A549 (cell line): ENCODE measurements at regions not wholly inside any gene's neighbourhood (a gene's known extent, or its start where the extent isn't known, plus 50 kb on each side); places are given as distances from the start of the nearest gene placed in this dataset.

Source experiments
- ATAC-seq, 2 experiments: fragments of 200-7000 bp in 1 of 2; fragments of >200 bp in 1 of 2; cut with Nextera tagmentation in 1 of 2; cut with Tn5 transposase in 1 of 2; 3 replicates each; pipeline versions ENCODE4 v1.8.0 to v1.9.1; 2018 to 2020; ENCODE audit warnings: mild to moderate bottlenecking in 1 of 2, moderate library complexity in 1 of 2
- CTCF ChIA-PET: fragments of 300-600 bp; sonication (Branson Sonifier 250); formaldehyde crosslinking; extraction: SDS; loops from one replicate; lab custom pipeline; 2021; ENCODE audit warnings: antibody characterized with exemption, inconsistent platforms; lab: Yijun Ruan, JAX
- POLR2A ChIA-PET: fragments of 350-600 bp; formaldehyde crosslinking; extraction: SDS; loops from one replicate; lab custom pipeline; 2021; ENCODE audit warnings: antibody characterized with exemption, inconsistent platforms; lab: Yijun Ruan, JAX
- DNase-seq, 2 experiments: peaks; one replicate each; pipeline versions ENCODE4 v3.0.0 to v3.0.0-alpha.2; 2011 to 2016; ENCODE audit warnings: low read depth in 1 of 2, low spot score in 1 of 2
- FAIRE-seq: peaks from 2 replicates; lab custom pipeline; 2011; peaks lifted over from hg19 to GRCh38; lab: Jason Lieb, UNC
- H3K27ac ChIP-seq, 2 experiments: fragments of >200 bp; sonication (Bioruptor Twin); formaldehyde crosslinking; 3 replicates each; pipeline ENCODE4 v1.5.1; 2016 to 2017
- H3K4me1 ChIP-seq: fragments of >200 bp; sonication (Bioruptor Twin); formaldehyde crosslinking; 3 replicates; pipeline ENCODE4 v1.6.1; 2016
- H3K4me2 ChIP-seq: fragments of >200 bp; sonication (Bioruptor Twin); formaldehyde crosslinking; 3 replicates; pipeline ENCODE4 v1.6.1; 2016
- H3K4me3 ChIP-seq: fragments of >200 bp; sonication (Bioruptor Twin); formaldehyde crosslinking; 3 replicates; pipeline ENCODE4 v1.5.1; 2016
- H3K9me3 ChIP-seq: fragments of >200 bp; sonication (Bioruptor Twin); formaldehyde crosslinking; 3 replicates; pipeline ENCODE4 v1.6.1; 2016
- BHLHE40 ChIP-seq: IDR thresholded peaks from 2 replicates; pipeline ENCODE4 v1.6.1; 2012; ENCODE audit warnings: low read depth, low read length, inconsistent platforms
- CEBPB ChIP-seq, 2 experiments: fragments of >200 bp in 1 of 2; sonication (Bioruptor Twin) in 1 of 2; formaldehyde crosslinking in 1 of 2; IDR thresholded peaks; 2 replicates each; pipeline ENCODE4 v1.6.1; 2012 to 2016
- EHF ChIP-seq: fragments of 250-450 bp; sonication (Bioruptor Pico); IDR thresholded peaks from 2 replicates; pipeline ENCODE4 v1.5.0; 2020; ENCODE audit warnings: mild to moderate bottlenecking
- EP300 ChIP-seq, 2 experiments: fragments of >200 bp; sonication (Bioruptor Twin); formaldehyde crosslinking; IDR thresholded peaks; 2 replicates in 1 of 2; 3 replicates in 1 of 2; pipeline ENCODE4 v1.6.1; 2016 to 2017
- ESRRA ChIP-seq: fragments of 150-350 bp; IDR thresholded peaks from 2 replicates; pipeline ENCODE4 v1.6.1; 2014; ENCODE audit warnings: mild to moderate bottlenecking, low read length, borderline replicate concordance
- FOXS1 ChIP-seq: fragments of 250-450 bp; sonication (Bioruptor Pico); IDR thresholded peaks from 2 replicates; pipeline ENCODE4 v1.5.0; 2020; ENCODE audit warnings: mild to moderate bottlenecking, moderate library complexity
- HOXA7 ChIP-seq: fragments of 250-450 bp; sonication (Bioruptor Pico); IDR thresholded peaks from 2 replicates; pipeline ENCODE4 v1.5.0; 2020; ENCODE audit warnings: mild to moderate bottlenecking, moderate library complexity
- HOXB13 ChIP-seq: fragments of 250-450 bp; sonication (Bioruptor Pico); IDR thresholded peaks from 2 replicates; pipeline ENCODE4 v1.5.0; 2020; ENCODE audit warnings: low read depth, mild to moderate bottlenecking, moderate library complexity
- JUN ChIP-seq, 2 experiments: fragments of >200 bp; sonication (Bioruptor Twin); formaldehyde crosslinking; IDR thresholded peaks; 2 replicates in 1 of 2; 3 replicates in 1 of 2; pipeline ENCODE4 v1.6.1; 2016 to 2017
- JUNB ChIP-seq: fragments of >200 bp; sonication (Bioruptor Twin); formaldehyde crosslinking; IDR thresholded peaks from 2 replicates; pipeline ENCODE4 v1.6.1; 2016
- KDM1A ChIP-seq: fragments of 200-600 bp; sonication (generic); IDR thresholded peaks from 2 replicates; pipeline ENCODE4 v1.6.1; 2016; ENCODE audit warnings: low read depth, mild to moderate bottlenecking
- NR3C1 ChIP-seq: fragments of >200 bp; sonication (Bioruptor Twin); formaldehyde crosslinking; IDR thresholded peaks from 3 replicates; pipeline ENCODE4 v1.6.1; 2017
- RCOR1 ChIP-seq: fragments of 150-350 bp; IDR thresholded peaks from 2 replicates; pipeline ENCODE4 v1.6.1; 2014; ENCODE audit warnings: antibody characterized with exemption, low read length, low read depth
- RFX5 ChIP-seq: fragments of 450-650 bp; IDR thresholded peaks from 2 replicates; pipeline ENCODE4 v1.7.1; 2014; ENCODE audit warnings: antibody characterized with exemption, mild to moderate bottlenecking, moderate library complexity
- RNF2 ChIP-seq: fragments of 200-600 bp; sonication (generic); IDR thresholded peaks from 2 replicates; pipeline ENCODE4 v1.6.1; 2016; ENCODE audit warnings: low read depth, mild to moderate bottlenecking, antibody characterized with exemption, moderate library complexity, borderline replicate concordance
- ZC3H11A ChIP-seq: fragments of 450-650 bp; IDR thresholded peaks from 2 replicates; pipeline ENCODE4 v1.6.1; 2014; ENCODE audit warnings: antibody characterized with exemption, mild to moderate bottlenecking
- ZNF302 ChIP-seq: fragments of 250-450 bp; sonication (Bioruptor Pico); IDR thresholded peaks from 2 replicates; pipeline ENCODE4 v1.9.0; 2021; ENCODE audit warnings: inconsistent platforms, mild to moderate bottlenecking, moderate library complexity
- whole genome bisulfite sequencing: methylation state at CpG from one replicate; pipeline ENCODE4 v1.1.6; 2017; ENCODE audit errors: missing lambda C conversion rate; 5-methylcytosine and 5-hydroxymethylcytosine counted together
- TF ChIP-seq, protein P1 (sequence below): IDR thresholded peaks from 2 replicates; pipeline ENCODE4 v1.6.1; 2012
- TF ChIP-seq, protein P2 (sequence below): fragments of 250-450 bp; sonication (Bioruptor Pico); IDR thresholded peaks from 2 replicates; pipeline ENCODE4 v1.5.0; 2021; ENCODE audit warnings: mild to moderate bottlenecking, moderate library complexity, borderline replicate concordance
- TF ChIP-seq, protein P3 (sequence below): fragments of >200 bp; sonication (Bioruptor Twin); formaldehyde crosslinking; IDR thresholded peaks from 3 replicates; pipeline ENCODE4 v1.5.1; 2016
- TF ChIP-seq, protein P4 (sequence below): fragments of >200 bp; sonication (Bioruptor Twin); formaldehyde crosslinking; IDR thresholded peaks from 3 replicates; pipeline ENCODE4 v1.6.1; 2016

DNA sequence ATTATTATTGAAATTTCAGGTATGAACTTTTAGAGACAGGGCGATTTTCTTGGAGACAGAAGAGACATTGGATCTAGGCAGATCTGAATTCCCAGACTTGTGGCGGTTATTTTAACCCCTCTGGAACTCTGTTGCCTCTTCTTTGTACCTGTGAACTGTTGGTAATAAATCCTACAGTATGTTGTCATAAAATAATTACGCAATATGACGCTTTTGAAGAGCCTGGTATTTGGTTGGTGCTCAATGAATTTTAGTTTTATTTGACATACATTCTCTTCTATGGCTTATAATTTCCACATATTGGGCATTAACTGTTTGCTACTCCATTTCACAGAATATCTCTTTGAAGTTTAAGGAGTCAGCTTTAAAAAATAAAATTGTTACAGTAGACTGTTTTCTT lies 1496.1 kb upstream of the IGFBP7 start:
- Histone ChIP-seq H3K9me3 (no peaks in the 10 kb centered on the region), H3K4me2 (no peak overlapping the region), H3K4me3 (no peak overlapping the region), H3K4me1 (no peaks in the 10 kb centered on the region), H3K27ac (no peak overlapping the region)
- CTCF ChIA-PET: no interaction called here
- no peak for TF ChIP-seq BHLHE40
- 0 out of 4 replicates have a peak, but pooled peaks of 1 of the 2 experiments have one; percentile 12 for TF ChIP-seq CEBPB (IDR thresholded peaks at IDR 0.05)
- no peak for FAIRE-seq
- WGBS: 29% methylated on average over 4 of the region's 4 CpGs
- POLR2A ChIA-PET: no interaction called here
- no peak for DNase-seq
- no peak for ATAC-seq

DNA sequence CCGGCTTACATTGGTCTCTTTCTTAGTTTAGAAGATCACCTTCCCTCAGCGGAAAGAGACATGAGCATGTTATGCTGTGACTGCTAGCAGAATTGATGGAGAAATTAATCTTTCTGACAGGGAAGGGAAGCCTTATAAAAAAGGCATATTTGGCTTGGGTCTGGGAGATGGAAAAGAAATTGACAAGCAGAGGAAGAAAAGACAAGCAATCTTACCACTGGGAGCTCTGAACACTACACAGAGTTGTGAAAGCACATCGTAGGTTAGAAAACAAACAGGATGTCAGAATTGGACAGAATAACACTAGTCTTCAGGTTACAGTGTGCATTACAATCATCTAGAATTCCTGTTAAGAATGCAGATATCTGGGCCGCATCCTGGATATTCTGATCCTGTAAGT lies 1493.8 kb upstream of the IGFBP7 start:
- no peak overlapping the region for H3K4me2 ChIP-seq
- H3K4me1 ChIP-seq: no peaks in the 10 kb centered on the region
- 61% methylated on average over 4 of the region's 4 CpGs for WGBS
- DNase-seq (no peak), ATAC-seq (no peak), FAIRE-seq (no peak)
- CTCF ChIA-PET: no interaction called here
- TF ChIP-seq RCOR1 (no peak), NR3C1 (no peak), KDM1A (no peak), RFX5 (no peak), RNF2 (no peak), EHF (CRISPR knock-in tag) (no peak), ZC3H11A (no peak), JUN (IDR thresholded peaks at IDR 0.05) (no peak), JUNB (no peak), EP300 (IDR thresholded peaks at IDR 0.05) (no peak), HOXA7 (CRISPR knock-in tag) (no peak), HOXB13 (CRISPR knock-in tag) (no peak), ZNF302 (CRISPR knock-in tag) (no peak), ESRRA (no peak), FOXS1 (CRISPR knock-in tag) (no peak)
- TF ChIP-seq, protein P1, sequence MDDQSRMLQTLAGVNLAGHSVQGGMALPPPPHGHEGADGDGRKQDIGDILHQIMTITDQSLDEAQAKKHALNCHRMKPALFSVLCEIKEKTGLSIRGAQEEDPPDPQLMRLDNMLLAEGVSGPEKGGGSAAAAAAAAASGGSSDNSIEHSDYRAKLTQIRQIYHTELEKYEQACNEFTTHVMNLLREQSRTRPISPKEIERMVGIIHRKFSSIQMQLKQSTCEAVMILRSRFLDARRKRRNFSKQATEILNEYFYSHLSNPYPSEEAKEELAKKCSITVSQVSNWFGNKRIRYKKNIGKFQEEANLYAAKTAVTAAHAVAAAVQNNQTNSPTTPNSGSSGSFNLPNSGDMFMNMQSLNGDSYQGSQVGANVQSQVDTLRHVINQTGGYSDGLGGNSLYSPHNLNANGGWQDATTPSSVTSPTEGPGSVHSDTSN: no peak
- TF ChIP-seq, protein P2, sequence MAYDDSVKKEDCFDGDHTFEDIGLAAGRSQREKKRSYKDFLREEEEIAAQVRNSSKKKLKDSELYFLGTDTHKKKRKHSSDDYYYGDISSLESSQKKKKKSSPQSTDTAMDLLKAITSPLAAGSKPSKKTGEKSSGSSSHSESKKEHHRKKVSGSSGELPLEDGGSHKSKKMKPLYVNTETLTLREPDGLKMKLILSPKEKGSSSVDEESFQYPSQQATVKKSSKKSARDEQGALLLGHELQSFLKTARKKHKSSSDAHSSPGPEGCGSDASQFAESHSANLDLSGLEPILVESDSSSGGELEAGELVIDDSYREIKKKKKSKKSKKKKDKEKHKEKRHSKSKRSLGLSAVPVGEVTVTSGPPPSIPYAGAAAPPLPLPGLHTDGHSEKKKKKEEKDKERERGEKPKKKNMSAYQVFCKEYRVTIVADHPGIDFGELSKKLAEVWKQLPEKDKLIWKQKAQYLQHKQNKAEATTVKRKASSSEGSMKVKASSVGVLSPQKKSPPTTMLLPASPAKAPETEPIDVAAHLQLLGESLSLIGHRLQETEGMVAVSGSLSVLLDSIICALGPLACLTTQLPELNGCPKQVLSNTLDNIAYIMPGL (CRISPR knock-in tag): no peak
- TF ChIP-seq, protein P3, sequence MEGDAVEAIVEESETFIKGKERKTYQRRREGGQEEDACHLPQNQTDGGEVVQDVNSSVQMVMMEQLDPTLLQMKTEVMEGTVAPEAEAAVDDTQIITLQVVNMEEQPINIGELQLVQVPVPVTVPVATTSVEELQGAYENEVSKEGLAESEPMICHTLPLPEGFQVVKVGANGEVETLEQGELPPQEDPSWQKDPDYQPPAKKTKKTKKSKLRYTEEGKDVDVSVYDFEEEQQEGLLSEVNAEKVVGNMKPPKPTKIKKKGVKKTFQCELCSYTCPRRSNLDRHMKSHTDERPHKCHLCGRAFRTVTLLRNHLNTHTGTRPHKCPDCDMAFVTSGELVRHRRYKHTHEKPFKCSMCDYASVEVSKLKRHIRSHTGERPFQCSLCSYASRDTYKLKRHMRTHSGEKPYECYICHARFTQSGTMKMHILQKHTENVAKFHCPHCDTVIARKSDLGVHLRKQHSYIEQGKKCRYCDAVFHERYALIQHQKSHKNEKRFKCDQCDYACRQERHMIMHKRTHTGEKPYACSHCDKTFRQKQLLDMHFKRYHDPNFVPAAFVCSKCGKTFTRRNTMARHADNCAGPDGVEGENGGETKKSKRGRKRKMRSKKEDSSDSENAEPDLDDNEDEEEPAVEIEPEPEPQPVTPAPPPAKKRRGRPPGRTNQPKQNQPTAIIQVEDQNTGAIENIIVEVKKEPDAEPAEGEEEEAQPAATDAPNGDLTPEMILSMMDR: no peak
- TF ChIP-seq, protein P4, sequence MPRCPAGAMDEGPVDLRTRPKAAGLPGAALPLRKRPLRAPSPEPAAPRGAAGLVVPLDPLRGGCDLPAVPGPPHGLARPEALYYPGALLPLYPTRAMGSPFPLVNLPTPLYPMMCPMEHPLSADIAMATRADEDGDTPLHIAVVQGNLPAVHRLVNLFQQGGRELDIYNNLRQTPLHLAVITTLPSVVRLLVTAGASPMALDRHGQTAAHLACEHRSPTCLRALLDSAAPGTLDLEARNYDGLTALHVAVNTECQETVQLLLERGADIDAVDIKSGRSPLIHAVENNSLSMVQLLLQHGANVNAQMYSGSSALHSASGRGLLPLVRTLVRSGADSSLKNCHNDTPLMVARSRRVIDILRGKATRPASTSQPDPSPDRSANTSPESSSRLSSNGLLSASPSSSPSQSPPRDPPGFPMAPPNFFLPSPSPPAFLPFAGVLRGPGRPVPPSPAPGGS: no peak
- no peak overlapping the region for H3K4me3 ChIP-seq
- H3K9me3 ChIP-seq: no peaks in the 10 kb centered on the region
- H3K27ac ChIP-seq: no peak overlapping the region
- POLR2A ChIA-PET: no interaction called here
